CD4-positive, alpha-beta T cell treated with Interleukin-10 for 1 hour (primary cell): ENCODE measurements at regions not wholly inside any gene's neighbourhood (a gene's known extent, or its start where the extent isn't known, plus 50 kb on each side); places are given as distances from the start of the nearest gene placed in this dataset.

Experiments
- DNase-seq: peaks from one replicate; pipeline ENCODE4 v3.0.0-alpha.2; 2020

DNA sequence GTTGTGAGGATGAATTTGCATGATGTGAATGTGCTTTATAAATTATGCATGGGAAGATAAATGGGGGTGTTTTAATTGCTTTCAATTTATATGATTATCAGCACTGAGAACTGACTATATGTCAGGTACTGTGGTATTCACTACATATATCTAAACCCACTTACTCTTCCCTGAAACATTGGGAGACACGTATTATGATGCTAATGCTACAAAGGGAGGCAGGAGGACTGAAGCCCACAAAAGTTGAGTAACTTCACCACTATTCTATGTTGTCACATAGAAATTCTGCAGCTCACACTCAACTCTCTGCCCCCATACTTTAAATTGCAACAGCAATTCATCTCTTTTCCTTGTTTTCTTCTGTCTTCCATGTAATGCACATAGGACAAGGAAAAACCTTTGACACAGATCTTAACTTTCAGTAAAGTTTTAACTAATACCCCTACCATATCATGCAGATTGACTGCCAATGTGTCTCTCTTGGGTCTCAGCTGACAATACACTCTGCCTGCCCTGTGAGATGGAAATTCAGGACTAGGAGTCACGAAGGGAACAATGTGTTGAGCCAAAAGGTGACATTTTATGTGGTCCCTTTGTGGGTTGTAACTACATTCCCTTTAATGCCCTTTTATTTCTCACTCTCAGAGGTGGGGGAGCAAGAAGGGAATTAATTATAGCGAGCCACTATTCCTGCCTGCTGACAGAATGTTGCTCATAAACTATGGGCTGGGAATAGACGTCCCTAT, 691.0 kb upstream of the SORCS1 start:
- no peak for DNase-seq

DNA sequence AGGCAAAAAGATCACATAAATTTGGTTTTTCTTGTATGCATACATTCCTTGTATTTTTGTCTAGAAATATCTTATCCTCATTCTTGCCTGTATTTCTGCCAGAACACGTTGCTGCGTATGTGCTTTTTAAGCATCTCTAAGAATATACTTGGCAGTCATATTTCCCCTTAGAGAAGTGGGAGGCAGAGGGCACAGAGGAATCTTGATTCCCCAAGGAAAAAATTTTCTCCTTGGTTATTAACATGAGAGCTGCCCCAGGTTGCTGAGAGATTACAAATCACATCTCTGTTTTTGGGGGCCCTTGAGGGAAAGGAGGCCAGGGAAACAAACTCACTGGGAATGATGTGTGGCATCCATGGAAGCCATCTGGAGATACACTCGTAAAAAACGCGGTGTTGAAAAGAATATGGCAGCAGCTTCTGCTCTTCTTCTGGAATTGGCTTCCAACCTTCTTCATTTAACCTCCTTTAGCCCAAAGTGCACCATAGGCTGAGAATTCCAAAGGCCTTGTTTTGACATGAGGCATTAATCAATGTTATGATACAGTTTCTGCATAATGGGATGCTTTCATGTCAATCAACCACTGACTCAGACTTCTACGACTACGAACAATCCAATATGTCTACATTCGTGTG, 684.3 kb upstream of the SORCS1 start:
- no peak for DNase-seq

- DNase-seq = no peak
Measured at GRCh38 chr10:107847620-107848019, 683.1 kb upstream of the SORCS1 start.

DNA sequence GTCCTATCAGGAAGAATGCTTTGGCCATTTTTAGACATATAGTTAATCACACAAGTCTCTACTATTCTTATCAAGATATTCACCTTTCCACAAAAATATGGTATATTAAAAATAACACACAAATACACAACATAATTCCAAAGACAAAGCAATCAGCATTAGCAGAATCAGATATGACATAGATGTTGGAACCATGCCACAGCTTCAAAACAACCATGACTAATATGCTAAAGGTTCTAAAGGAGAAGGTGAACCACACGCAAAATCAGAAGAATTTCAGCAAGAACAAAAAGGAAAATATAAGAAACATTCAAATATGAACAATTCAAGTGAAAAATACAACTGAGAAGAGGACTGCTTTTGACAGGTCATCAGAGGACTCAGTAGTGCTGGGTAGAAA, 670.2 kb upstream of the SORCS1 start:
- DNase-seq = no peak

DNA sequence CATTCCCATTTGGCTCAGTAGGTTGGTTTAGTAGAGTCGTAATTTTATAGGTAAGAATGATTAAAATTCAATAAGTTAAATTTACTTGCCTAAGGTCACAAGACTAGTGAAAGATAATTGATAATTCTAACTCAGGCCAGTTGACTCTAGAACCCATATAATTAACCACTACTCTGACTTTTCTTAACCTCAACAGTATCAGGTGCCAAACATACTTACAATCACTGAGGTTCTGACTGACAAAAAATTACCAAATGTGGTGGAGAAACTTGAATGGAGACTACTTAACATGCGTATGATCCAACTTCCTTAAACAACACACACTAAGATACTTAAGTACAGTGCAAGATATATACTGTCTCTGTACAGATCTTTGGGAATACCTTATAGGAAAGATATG, 667.3 kb upstream of the SORCS1 start:
- DNase-seq = no peak

GRCh38 chr10:107829161-107829560, 664.7 kb upstream of the SORCS1 start:
- no peak for DNase-seq

- DNase-seq = no peak
Measured at GRCh38 chr10:107826171-107826570, 661.7 kb upstream of the SORCS1 start.

- no peak for DNase-seq
Measured at GRCh38 chr10:107814865-107815487, 650.5 kb upstream of the SORCS1 start.

DNA sequence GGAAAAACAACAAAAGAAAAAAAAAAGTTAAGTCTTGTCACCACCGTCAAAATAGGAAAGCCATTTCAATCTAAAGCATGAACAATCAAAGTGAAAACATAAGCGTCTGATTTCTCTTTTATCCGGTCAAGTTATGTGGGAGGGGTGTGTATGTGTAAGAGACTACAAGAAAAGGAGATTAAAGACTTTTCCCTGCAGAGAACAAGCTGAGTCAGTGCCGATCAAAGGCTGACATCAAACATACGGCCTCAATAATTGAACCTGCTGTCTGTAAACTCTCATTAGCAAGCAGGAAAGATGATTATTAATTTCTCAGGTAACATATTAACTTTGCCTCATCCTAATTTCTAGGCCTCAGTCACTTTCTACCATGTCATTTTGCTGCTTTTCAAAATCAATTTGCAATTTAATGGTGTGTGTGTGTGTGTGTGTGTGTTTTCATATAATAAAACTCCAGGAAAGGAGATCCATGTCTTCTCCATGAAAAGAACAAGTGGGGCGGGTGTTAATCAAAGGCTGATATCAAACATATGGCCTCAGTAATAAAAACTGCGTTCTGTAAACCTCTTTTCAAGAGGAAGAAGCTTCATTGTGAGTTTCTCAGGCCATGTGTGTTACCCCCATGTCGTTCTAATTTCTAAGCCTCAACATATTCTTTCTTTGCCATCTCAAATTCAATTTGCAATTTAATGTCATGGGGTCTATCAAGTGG, 649.1 kb upstream of the SORCS1 start:
- DNase-seq = no peak

- DNase-seq = no peak
Measured at GRCh38 chr10:107809889-107810288, 645.4 kb upstream of the SORCS1 start.

- DNase-seq = no peak
Measured at GRCh38 chr10:107807836-107808235, 643.3 kb upstream of the SORCS1 start.

DNA sequence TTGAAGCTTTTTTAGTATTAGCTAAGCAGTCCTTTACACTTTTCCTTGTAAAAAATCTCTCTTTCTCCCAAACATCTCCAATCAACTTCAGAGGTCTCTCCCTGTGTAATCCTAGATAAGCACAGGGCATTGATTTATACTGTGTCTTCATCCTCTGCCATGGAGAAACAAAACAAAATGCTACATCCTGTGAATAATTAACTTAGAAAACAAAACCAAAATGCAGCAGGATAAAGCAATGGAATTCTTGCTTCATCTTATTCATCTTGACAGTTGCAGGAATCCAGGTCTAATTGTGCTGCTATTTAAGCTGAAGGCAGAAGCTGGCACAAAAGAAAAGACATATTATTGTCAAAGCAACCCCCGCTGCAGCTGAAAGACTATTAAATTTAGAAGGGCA, 641.5 kb upstream of the SORCS1 start:
- DNase-seq = no peak

DNA sequence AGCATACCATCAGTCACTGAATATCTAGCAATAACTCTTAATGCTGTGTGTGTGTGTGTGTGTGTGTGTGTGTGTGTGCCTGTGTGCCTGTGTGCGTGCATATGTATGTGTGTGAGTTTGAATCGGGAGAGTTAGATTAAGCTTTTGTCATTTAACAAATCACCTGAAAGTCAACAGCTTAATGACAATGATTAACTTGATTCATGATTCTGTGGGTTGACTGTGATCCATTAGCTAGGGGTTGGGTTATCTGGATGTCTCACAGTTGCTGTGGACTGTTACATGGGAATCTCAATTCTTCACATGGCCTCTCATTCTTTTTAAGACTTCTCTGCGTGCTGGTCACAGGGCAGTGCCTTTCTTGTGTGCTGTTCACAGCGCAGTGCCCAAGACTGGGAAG, 639.0 kb upstream of the SORCS1 start:
- no peak for DNase-seq

GRCh38 chr10:107800061-107800460, 635.6 kb upstream of the SORCS1 start:
- DNase-seq = no peak

- DNase-seq = no peak
Measured at GRCh38 chr10:107790271-107790670, 625.8 kb upstream of the SORCS1 start.

DNA sequence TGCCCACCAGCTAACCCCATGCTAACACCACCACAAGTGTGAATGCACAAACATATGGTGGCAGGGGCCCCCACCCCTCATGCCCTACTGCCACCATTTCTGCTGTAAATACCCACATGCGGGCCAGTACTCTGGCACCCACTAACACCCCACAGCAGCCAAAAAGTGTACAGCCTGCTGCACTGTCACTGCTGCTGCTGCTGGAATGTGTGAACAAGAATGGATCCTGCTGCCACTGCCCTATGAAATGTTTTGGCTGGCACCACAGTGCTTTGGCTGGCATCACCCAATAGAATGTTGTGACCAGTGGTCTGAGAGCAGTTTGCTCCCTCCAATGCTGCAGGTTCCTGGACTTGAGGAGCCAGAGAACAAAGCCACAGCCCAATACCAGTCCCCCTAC, 606.6 kb upstream of the SORCS1 start:
- DNase-seq = no peak

- no peak for DNase-seq
Measured at GRCh38 chr10:107767185-107767584, 602.7 kb upstream of the SORCS1 start.

GRCh38 chr10:107754814-107755213, 590.3 kb upstream of the SORCS1 start:
- DNase-seq = no peak

GRCh38 chr10:107749235-107749634, 584.7 kb upstream of the SORCS1 start:
- DNase-seq = no peak

GRCh38 chr10:107747851-107748250, 583.3 kb upstream of the SORCS1 start:
- no peak for DNase-seq

GRCh38 chr10:107741971-107742370, 577.5 kb upstream of the SORCS1 start:
- DNase-seq = no peak

DNA sequence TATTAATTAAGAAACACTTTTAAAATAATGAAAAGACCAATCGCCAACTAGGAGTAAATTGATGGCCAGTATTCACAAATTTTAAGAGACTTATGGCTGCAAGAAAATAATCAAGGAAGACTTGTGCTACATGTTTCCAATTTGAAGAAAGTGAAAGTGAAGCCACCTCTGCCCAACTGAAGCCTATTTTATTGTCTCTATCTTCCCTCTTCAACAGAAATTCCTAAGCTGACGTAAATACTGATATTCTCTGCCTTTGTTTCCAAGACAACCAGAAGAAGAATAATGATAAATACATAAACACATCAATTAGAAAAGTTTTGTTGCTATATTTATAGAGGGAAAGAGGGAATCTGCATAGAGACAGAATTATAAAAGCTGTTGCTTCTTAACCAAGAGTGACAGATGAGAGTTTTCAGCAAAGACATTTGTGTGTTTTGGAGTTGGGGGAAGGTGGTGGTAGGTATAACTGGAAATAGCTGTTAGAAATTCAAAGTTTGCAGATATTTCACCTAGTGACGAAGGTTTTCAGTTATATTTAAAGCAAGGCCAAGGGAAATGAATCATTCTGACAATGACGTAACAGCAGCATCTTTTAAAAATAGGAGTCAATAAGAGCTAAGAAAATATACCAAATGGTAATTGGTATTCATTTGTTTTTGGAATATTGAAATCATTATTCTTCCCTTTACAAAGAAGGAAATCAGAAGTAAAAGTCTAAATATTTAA, 576.6 kb upstream of the SORCS1 start:
- no peak for DNase-seq

GRCh38 chr10:107739951-107740350, 575.4 kb upstream of the SORCS1 start:
- no peak for DNase-seq
